Activated naive CD8-positive, alpha-beta T cell treated with anti-CD3 and anti-CD28 coated beads, Interleukin-2, amount 50 U/mL, for 24 hours (primary cell): ENCODE measurements at regions not wholly inside any gene's neighbourhood (a gene's known extent, or its start where the extent isn't known, plus 50 kb on each side); places are given as distances from the start of the nearest gene placed in this dataset.
"Not testable (repeated sequence)": the region's sequence is repeated elsewhere in the genome, so short reads cannot be mapped to it uniquely, and the experiment has no call there.

Source experiments
- ATAC-seq: fragments of 150-1000 bp; cut with Tn5 transposase; one replicate; pipeline ENCODE4 v1.10.0; 2021
- DNase-seq: peaks from one replicate; pipeline ENCODE4 v3.0.0; 2021
- H3K27ac Mint-ChIP-seq: one replicate; pipeline ENCODE4 v1.8.0; 2021; ENCODE audit warnings: mild to moderate bottlenecking, mixed read lengths
- H3K27me3 Mint-ChIP-seq: one replicate; pipeline ENCODE4 v1.8.0; 2021; ENCODE audit warnings: mixed read lengths
- H3K36me3 Mint-ChIP-seq: one replicate; pipeline ENCODE4 v1.8.0; 2021; ENCODE audit warnings: low read depth, mixed read lengths
- H3K4me1 Mint-ChIP-seq: one replicate; pipeline ENCODE4 v1.8.0; 2021; ENCODE audit warnings: mixed read lengths
- H3K4me3 Mint-ChIP-seq: one replicate; pipeline ENCODE4 v1.8.0; 2021; ENCODE audit warnings: mild to moderate bottlenecking, moderate library complexity, mixed read lengths
- H3K9me3 Mint-ChIP-seq: one replicate; pipeline ENCODE4 v1.8.0; 2021; ENCODE audit warnings: mixed read lengths

DNA sequence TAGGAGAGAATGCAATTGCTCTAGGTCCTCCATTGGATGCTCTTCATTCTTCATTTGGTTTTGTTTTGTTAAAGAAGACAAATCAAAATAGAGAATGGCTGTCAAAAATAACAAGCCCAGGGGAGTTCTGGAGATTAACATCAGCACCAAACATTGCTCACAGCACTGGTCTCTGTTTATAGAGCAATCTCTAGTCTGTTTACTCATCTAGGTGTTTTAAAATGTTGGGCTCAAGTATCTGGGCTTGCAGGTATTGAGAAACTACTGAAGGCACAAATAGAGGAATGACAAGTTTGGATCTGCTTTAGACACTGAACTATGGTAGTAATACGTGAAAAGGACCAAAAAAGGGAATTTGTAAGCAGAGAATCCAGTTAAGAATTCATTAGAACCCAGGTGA lies 77.0 kb upstream of the TMC1 start:
- no peaks in the 10 kb centered on the region for H3K36me3 Mint-ChIP-seq
- ATAC-seq, result no peak
- H3K27me3 Mint-ChIP-seq, result peaks cover 11% of the 10 kb centered on the region
- no peaks in the 10 kb centered on the region for H3K9me3 Mint-ChIP-seq
- H3K4me3 Mint-ChIP-seq, result peak overlapping the region; percentile 26
- H3K27ac Mint-ChIP-seq, result peak overlapping the region; percentile 92
- no peak for DNase-seq
- peaks cover 44% of the 10 kb centered on the region for H3K4me1 Mint-ChIP-seq

DNA sequence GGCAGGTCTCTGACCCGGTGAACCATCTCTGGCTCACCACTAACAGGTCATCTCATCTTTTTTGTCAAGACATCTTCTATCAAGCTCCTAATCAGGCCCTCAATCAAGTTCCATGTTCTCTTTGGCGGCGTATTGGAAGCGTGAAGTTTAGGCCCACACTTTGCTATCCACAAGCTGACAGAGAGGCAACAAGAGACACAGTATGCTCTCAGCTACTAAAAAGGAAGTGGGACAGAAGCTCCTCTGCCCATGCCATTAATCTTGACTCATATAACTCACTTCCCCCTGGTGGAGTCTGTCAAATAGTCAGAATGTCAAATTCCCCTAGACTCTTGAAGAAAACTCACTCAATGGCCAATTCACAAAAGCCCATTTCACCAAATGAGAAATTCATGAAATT lies 77.6 kb upstream of the TMC1 start:
- H3K36me3 Mint-ChIP-seq, result no peaks in the 10 kb centered on the region
- peak overlapping the region; percentile 92 for H3K27ac Mint-ChIP-seq
- H3K4me1 Mint-ChIP-seq, result peaks cover 44% of the 10 kb centered on the region
- DNase-seq, result peak; percentile 14
- H3K4me3 Mint-ChIP-seq, result peak overlapping the region; percentile 26
- H3K27me3 Mint-ChIP-seq, result peaks cover 10% of the 10 kb centered on the region
- no peaks in the 10 kb centered on the region for H3K9me3 Mint-ChIP-seq
- ATAC-seq, result peak; percentile 90

DNA sequence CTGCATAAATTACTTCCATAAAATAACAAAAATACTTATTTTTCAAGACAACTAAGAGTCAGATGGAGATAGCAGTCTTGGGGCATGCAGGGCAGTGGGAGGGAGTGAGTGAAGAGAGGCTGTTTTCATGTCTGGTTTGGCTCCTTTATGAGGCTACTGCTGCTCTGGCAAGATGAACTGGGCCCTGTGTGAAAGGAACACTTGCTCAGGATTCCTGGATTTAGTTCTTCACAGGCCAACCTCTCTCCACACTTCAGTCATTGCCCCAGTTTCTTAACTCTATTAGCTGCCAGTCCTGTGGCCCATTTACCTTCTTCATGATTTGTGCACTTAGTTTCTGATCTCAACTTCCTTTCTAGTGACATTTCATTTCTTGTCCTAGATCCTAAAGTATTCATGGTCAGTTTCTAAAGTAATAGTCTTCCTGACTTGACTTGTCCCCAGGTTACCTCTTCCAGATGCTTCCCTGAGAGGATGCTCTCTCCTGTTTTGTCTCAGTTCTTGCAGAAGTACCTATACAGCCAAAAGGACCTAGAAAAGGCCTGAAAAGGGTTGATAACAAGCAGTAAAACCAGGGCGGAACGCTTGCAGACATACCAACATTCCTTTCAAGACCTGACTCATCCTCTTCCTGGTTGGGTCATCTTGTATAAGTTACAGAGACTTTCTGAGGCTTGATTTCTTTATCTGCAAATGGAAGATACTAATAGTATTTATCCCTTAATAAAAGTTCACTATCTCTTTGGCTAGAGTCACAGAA lies 77.0 kb upstream of the ZFAND5 start:
- Mint-ChIP-seq H3K27ac (peak overlapping the region; percentile 4), H3K27me3 (peaks cover 10% of the 10 kb centered on the region), H3K4me3 (no peak overlapping the region), H3K4me1 (peaks cover 40% of the 10 kb centered on the region), H3K36me3 (no peaks in the 10 kb centered on the region), H3K9me3 (no peaks in the 10 kb centered on the region)
- DNase-seq, result no peak
- no peak for ATAC-seq

DNA sequence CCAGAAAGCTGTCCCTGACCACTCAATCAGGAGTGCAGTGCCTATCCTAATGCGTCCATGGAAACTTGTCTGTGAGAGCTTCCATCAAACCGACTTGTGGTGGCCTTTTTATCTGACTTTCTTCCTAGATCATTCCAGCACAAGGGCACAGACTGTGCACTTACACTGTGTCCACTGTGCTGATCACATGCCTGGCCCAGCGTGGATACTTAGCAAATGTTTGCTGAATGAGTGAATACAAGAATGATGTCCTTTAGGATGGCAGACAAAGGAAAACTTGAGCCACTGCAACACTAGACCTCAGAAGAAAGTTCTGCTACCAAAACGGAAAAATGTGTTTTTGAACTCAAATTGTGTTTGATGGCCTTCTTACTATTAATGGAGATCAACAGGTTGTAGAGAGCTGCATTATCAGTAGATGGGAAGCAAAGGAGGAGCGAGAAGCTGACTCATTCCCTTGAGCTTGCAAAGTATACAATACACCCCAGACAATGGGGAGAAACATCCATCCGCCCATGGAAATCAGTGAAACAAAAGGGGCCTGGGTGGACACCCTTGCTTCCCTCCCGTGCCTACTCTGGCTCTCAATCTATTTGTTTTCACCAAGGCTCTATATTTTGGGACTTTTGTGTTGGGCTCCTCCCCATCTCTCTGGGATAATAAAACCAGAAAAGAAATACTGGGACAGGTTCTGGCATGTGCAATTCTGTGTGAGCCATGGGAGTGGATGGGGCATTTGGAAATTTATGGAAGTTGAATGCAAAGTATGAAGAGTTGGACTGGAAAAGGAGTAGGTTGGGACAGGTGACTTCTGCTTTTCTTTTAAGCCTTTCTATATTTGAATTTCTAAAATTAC lies 76.2 kb upstream of the ZFAND5 start:
- Mint-ChIP-seq H3K36me3 (no peaks in the 10 kb centered on the region), H3K4me1 (peaks cover 40% of the 10 kb centered on the region), H3K9me3 (no peaks in the 10 kb centered on the region), H3K27ac (no peak overlapping the region), H3K4me3 (no peak overlapping the region), H3K27me3 (peaks cover 10% of the 10 kb centered on the region)
- ATAC-seq (no peak), DNase-seq (no peak)

DNA sequence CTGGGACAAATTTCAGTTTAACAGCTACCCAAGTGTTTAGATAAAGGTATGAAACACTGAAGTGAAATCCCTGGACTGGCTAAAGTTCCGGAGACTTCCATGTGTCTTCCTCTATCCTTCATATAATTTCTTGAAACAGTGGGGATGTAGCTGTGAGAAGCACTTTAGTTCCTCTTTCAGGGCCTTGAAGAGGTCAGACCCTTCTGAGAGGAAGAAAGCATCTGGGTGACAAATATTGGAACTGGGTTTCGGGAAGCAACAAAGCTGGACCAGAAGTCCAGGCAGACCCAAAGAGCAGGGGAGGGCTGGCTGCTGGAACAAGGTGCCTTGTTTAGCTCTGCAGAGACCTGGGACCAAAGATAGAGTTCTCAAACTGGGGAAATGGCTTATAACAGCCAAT lies 75.4 kb upstream of the ZFAND5 start:
- peaks cover 33% of the 10 kb centered on the region for H3K4me1 Mint-ChIP-seq
- DNase-seq (no peak), ATAC-seq (no peak)
- no peaks in the 10 kb centered on the region for H3K9me3 Mint-ChIP-seq
- H3K27me3 Mint-ChIP-seq, result peaks cover 2% of the 10 kb centered on the region
- no peaks in the 10 kb centered on the region for H3K36me3 Mint-ChIP-seq
- H3K27ac Mint-ChIP-seq, result no peak overlapping the region
- H3K4me3 Mint-ChIP-seq, result no peak overlapping the region

DNA sequence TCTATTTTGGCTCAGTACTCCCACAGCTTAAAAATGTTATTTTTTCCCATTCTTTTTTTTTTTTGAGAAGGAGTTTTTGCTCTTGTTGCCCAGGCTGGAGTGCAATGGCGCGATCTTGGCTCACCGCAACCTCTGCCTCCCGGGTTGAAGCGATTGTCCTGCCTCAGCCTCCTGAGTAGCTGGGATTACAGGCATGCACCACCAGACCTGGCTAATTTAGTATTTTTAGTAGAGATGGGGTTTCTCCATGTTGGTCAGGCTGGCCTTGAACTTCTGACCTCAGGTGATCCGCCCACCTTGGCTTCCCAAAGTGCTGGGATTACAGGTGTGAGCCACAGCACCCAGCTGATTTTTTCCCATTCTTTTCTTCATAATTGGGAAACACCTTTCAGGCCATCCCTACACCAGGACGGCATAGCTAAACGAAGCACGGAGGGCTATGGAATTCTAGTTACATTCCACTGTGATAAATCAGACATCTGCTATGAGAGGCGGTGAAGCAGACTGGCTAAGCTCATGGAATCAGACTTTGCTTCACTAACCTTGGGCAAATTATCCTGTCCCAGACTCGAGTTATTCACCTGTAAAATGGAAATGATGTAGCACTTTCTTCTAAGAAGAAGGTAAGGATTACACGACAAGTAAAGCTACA lies 68.7 kb upstream of the ZFAND5 start:
- not testable (repeated sequence) for H3K9me3 Mint-ChIP-seq, H3K36me3 Mint-ChIP-seq, H3K4me3 Mint-ChIP-seq, DNase-seq, H3K4me1 Mint-ChIP-seq, H3K27ac Mint-ChIP-seq, ATAC-seq, H3K27me3 Mint-ChIP-seq

DNA sequence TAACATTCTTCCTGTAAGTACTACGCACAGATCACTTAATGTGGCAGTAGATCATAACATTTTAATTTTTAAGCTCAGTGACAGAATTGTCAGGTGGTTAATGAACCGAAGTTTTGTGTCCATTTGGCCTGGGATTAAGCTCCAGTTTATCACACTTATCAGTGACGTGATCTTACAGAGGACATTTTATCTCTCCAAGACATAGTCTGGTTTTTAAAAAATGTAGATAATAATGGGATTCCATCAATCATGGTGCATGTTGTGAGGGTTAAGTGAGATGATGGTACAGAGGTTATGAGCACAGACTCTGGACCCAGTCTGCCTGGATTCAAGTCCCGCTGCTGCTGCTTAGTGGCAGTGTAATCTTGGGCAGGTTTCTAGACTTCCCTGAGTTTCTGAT lies 66.0 kb upstream of the ZFAND5 start:
- H3K4me1 Mint-ChIP-seq, result no peaks in the 10 kb centered on the region
- H3K4me3 Mint-ChIP-seq, result no peak overlapping the region
- no peaks in the 10 kb centered on the region for H3K36me3 Mint-ChIP-seq
- DNase-seq (no peak), ATAC-seq (no peak)
- H3K27ac Mint-ChIP-seq, result no peak overlapping the region
- peaks cover 5% of the 10 kb centered on the region for H3K27me3 Mint-ChIP-seq
- H3K9me3 Mint-ChIP-seq, result no peaks in the 10 kb centered on the region

DNA sequence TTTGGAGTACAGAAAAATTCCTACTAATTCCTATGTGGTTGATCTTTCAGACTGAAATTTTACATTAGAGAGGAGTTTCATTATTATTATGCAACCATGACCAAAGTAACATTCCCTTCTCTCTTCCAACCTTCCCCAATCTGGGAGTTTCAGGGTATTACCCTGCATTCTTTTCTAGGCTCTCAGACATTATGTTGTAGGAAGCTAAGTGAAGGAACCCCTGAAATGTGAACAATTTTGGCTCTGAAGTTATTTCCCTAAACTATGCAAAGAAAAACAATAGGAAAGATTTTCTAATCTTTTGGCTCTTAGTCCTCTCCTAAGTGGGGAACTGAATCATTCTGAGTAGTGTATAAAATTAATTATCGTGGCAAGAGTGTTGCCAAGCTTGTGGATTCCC lies 63.3 kb upstream of the ZFAND5 start:
- H3K36me3 Mint-ChIP-seq, result no peaks in the 10 kb centered on the region
- H3K9me3 Mint-ChIP-seq, result no peaks in the 10 kb centered on the region
- no peak overlapping the region for H3K27ac Mint-ChIP-seq
- ATAC-seq (no peak), DNase-seq (no peak)
- H3K27me3 Mint-ChIP-seq, result peaks cover 5% of the 10 kb centered on the region
- H3K4me3 Mint-ChIP-seq, result no peak overlapping the region
- H3K4me1 Mint-ChIP-seq, result no peaks in the 10 kb centered on the region

DNA sequence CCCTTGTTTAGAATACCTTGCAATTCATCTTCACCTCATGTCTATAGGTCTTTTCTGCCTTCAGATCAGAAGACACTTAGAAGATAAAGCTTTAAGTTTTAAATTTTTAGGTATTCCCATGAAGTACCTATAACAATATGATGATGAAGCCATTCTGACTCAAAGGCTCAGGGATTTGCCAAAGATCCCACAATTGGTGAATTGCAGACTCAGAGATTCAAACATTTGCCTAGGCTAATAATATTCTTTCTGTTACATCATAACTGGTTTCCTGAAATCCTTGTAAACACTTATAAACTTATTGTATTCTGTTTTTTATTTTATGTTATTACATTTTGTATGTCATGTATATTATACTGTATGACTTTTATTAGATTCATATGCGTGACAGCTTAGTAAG lies 62.8 kb upstream of the ZFAND5 start:
- H3K27me3 Mint-ChIP-seq, result peaks cover 5% of the 10 kb centered on the region
- DNase-seq (no peak), ATAC-seq (no peak)
- no peaks in the 10 kb centered on the region for H3K36me3 Mint-ChIP-seq
- no peaks in the 10 kb centered on the region for H3K9me3 Mint-ChIP-seq
- no peak overlapping the region for H3K4me3 Mint-ChIP-seq
- no peaks in the 10 kb centered on the region for H3K4me1 Mint-ChIP-seq
- H3K27ac Mint-ChIP-seq, result no peak overlapping the region

DNA sequence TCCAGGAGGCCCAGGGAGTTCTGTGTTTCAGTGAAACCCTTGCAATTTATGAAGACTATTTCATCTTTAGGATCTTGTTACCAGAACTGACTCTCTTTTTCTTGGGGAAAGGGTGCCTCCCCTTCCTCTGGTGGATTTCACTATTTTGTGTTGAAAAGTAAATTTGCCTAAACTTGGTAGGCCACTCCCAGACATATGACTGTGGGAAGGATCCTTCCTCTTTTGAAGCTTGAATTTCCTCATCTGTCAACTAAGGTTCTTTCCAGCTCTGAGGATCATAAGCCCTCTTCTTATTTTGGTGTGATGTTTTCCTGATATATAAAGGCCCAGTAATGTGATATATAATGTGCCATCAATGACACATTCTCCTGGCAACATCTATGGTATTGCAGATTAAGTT lies 59.1 kb upstream of the ZFAND5 start:
- H3K4me1 Mint-ChIP-seq, result no peaks in the 10 kb centered on the region
- no peaks in the 10 kb centered on the region for H3K9me3 Mint-ChIP-seq
- H3K27ac Mint-ChIP-seq, result no peak overlapping the region
- DNase-seq (no peak), ATAC-seq (no peak)
- no peaks in the 10 kb centered on the region for H3K36me3 Mint-ChIP-seq
- no peak overlapping the region for H3K4me3 Mint-ChIP-seq
- peaks cover 3% of the 10 kb centered on the region for H3K27me3 Mint-ChIP-seq

DNA sequence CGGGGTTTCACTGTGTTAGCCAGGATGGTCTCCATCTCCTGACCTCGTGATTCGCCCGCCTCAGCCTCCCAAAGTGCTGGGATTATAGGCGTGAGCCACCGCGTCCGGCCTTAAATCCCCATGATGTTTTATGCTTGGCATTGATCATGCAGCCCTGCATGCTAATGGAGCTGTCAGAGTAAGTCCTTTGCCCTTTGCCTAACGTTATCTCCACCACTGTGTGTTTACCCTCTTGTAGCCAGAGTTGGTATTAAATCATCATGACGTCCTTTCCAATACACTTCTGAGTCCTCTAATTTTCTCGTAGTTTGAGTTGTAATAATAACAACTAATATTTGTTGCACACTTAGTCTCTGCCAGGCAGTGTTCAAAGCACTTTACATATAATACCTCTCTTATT lies 57.2 kb upstream of the ZFAND5 start:
- peaks cover 3% of the 10 kb centered on the region for H3K27me3 Mint-ChIP-seq
- no peak overlapping the region for H3K4me3 Mint-ChIP-seq
- ATAC-seq (no peak), DNase-seq (no peak)
- no peaks in the 10 kb centered on the region for H3K36me3 Mint-ChIP-seq
- no peaks in the 10 kb centered on the region for H3K9me3 Mint-ChIP-seq
- H3K4me1 Mint-ChIP-seq, result no peaks in the 10 kb centered on the region
- no peak overlapping the region for H3K27ac Mint-ChIP-seq

DNA sequence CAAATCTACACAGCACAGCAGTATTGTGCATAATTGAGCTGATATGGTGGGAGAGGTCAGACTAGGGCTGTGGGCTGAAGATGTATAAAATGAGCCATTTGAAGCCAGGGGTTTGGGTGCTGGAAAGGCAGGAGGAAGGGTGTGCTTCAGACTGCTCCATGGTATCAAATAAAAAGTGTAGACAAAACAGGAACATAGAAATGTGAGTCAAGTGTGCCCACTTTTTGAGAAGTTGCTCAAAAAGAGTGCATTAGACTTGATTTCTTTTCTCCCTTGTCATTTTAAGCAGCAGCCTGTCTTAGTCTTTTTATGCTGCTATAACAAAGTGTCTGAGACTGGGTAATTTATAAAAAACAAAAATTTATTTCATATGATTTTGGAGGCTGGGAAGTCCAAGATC lies 55.8 kb upstream of the ZFAND5 start:
- Mint-ChIP-seq H3K27ac (no peak overlapping the region), H3K36me3 (no peaks in the 10 kb centered on the region), H3K4me1 (no peaks in the 10 kb centered on the region), H3K27me3 (no peaks in the 10 kb centered on the region), H3K4me3 (no peak overlapping the region), H3K9me3 (no peaks in the 10 kb centered on the region)
- ATAC-seq (no peak), DNase-seq (no peak)

DNA sequence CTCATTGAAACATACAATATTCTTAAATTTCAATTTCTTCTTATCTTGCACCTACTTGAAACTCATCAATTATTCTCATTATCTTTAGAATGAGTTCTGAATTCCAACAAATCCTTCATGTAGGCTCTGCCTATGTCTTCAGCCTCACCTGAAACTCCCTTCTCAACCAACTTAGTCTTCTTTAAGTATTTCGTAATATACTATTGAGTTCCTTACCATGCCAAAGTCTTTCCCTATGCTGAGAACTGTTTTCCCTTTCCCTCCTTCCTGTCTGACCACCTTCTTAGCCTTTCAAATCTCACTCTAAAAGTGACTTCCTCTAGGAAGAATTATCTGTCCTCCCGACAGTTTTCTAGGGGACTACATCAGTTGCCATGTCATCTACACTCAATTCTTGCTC lies 50.9 kb upstream of the ZFAND5 start:
- Mint-ChIP-seq H3K4me1 (no peaks in the 10 kb centered on the region), H3K27ac (no peak overlapping the region), H3K27me3 (no peaks in the 10 kb centered on the region), H3K36me3 (no peaks in the 10 kb centered on the region), H3K9me3 (no peaks in the 10 kb centered on the region), H3K4me3 (no peak overlapping the region)
- no peak for ATAC-seq
- DNase-seq, result no peak

DNA sequence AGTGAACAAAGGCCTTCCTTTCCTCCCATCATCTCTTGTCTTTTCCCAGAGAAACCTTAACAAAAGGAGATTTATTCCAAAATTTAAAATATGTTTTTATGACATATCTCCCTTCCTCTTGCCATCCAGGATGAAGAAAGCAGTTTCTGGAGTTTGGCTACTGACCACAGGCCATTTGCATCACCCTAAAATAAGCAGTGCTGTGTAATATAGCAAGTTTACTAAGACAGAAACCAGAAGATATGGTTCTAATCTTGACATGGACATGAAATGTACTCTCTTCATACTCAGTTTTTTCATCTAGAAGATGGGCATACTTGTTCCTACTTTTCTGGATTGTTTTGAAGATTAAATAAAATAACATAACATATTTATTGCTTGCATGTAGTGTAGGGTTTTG lies 50.2 kb upstream of the ZFAND5 start:
- H3K27ac Mint-ChIP-seq, result no peak overlapping the region
- ATAC-seq, result no peak
- H3K4me1 Mint-ChIP-seq, result no peaks in the 10 kb centered on the region
- H3K9me3 Mint-ChIP-seq, result no peaks in the 10 kb centered on the region
- no peaks in the 10 kb centered on the region for H3K27me3 Mint-ChIP-seq
- H3K4me3 Mint-ChIP-seq, result no peak overlapping the region
- DNase-seq, result no peak
- H3K36me3 Mint-ChIP-seq, result no peaks in the 10 kb centered on the region
